Stomach (tissue), 4 donors: ENCODE measurements at regions not wholly inside any gene's neighbourhood (a gene's known extent, or its start where the extent isn't known, plus 50 kb on each side); places are given as distances from the start of the nearest gene placed in this dataset.

ENCODE experiments used
- CTCF ChIP-seq, 7 experiments: fragments of 450-650 bp in 4 of 7; fragments of 200-600 bp in 3 of 7; sonication (generic) in 3 of 7; IDR thresholded peaks; one replicate each; pipeline ENCODE4 v1.5.1; 2016 to 2019; ENCODE audit warnings: antibody characterized with exemption in 7 of 7, control low read depth in 2 of 7, mild to moderate bottlenecking in 1 of 7
- POLR2A ChIP-seq, 4 donors: fragments of 450-650 bp; IDR thresholded peaks; one replicate each; pipeline ENCODE4 v1.6.1; 2016; ENCODE audit warnings: antibody characterized with exemption in 4 of 4, control low read depth in 2 of 4, mild to moderate bottlenecking in 1 of 4, moderate library complexity in 1 of 4
- POLR2AphosphoS5 ChIP-seq, 3 donors: sonication (generic); formaldehyde crosslinking; IDR thresholded peaks; one replicate each; pipeline ENCODE4 v1.6.1; 2016; ENCODE audit warnings: antibody characterized with exemption in 3 of 3

- no peak for TF ChIP-seq CTCF (IDR thresholded peaks at IDR 0.05)
- TF ChIP-seq POLR2A (IDR thresholded peaks at IDR 0.05) = no peak
- no peak for TF ChIP-seq POLR2AphosphoS5 (IDR thresholded peaks at IDR 0.05)
These were observed 108.4 kb upstream of the NREP start for GRCh38 chr5:111865356-111865755.
